Stimulated activated CD4-positive, alpha-beta T cell treated with anti-CD3 and anti-CD28 coated beads, Interleukin-4, amount 100 ng/mL, for 4 hours (primary cell): ENCODE measurements at regions not wholly inside any gene's neighbourhood (a gene's known extent, or its start where the extent isn't known, plus 50 kb on each side); places are given as distances from the start of the nearest gene placed in this dataset.

Experiments
- DNase-seq, 2 experiments: peaks; one replicate each; pipeline ENCODE4 v3.0.0-alpha.2; 2020

GRCh38 chr5:54707841-54708240 lies 190.3 kb downstream of the SNX18 start:
- no peak for DNase-seq

- no peak for DNase-seq
Observed at GRCh38 chr5:54705994-54706653, 188.6 kb downstream of the SNX18 start.

DNA sequence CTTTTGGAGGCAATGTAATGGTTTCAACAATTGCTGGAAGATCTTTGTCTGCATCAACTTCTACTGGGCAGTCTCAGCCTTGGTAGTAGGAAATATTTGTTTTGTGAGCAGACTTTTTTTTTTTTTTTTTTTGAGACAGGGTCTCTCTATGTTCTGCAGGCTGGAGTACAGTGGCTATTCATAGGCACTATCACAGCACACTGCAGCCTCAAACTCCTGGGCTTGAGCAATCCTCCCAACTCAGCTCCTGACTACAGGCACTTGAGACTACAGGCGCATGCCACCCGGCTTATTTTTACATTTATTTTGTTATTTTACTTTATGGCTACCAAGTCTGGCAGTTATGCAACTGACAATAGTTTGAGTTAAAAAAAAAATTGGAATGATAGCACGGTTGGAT lies 187.3 kb downstream of the SNX18 start:
- DNase-seq: no peak

GRCh38 chr5:54704333-54704732 lies 186.8 kb downstream of the SNX18 start:
- no peak for DNase-seq

- DNase-seq: no peak
Observed at GRCh38 chr5:54703565-54704255, 186.2 kb downstream of the SNX18 start.

DNA sequence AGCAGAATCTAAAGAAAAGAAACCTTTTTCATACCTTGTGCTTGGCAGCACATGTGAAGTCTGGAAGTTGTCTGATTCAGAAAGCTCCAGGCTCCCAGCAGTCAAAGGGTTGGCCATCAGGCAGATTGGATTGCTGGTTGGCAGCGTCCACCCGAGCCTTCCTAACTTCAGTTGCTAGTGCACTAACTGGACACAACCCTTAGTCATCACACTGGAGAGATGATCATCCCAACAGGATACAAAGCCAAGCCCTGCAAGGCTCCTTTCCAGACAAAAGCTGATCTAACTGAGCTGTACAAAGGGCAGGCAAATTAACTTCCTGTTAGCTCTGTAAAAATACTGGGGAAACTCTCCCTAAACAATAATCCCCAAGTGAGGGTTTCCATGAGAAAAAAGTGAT lies 185.6 kb downstream of the SNX18 start:
- no peak for DNase-seq

DNA sequence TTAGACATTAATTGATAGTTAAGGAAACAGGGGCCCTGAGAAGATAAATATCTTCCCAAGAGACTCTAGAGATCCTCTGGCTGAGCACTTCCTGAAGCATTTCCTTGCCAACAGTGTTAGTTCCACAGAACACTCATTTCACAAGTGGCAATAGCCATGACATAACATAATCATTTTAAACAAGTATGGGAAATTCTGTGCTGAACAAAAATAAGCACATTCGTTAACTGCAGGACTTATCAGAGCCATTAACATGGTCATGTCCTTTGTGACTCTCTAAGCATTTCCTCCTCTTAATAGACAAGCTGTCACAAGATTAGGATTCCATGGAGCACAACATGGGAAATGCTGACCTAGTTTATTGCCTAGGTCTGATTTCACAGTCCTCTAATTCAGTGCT lies 184.9 kb downstream of the SNX18 start:
- no peak for DNase-seq

DNA sequence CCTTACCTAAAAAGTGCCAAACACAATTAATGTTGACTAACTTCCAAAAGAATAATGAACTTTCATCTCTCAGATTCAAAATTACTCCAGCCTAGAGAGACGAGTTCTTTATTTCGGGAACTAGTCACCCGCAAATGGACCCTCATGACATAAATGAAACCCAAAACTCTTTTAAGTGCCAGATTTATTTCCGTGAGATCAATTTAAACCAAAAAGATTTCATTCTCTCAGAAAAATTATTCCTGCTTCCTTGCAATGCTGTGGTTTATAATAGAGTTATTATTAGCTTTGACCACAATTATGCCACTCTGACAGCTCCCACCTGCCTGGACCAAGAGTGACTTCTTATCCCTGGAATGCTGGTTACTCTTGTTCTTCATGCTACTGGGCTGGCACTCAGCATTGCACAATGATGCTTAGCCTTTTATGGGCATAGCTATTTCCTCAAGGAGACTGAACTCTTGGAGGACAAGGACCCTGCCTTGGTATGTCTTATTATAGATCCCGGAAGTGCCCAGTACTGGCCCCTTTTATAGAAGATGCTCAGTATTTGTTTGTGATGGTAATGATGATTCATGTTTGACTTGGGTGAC lies 183.5 kb downstream of the SNX18 start:
- DNase-seq: no peak

GRCh38 chr5:54696931-54697330 lies 179.4 kb downstream of the SNX18 start:
- no peak for DNase-seq

- DNase-seq: no peak
Observed at GRCh38 chr5:54696346-54696745, 178.8 kb downstream of the SNX18 start.

GRCh38 chr5:54695198-54695966 lies 177.8 kb downstream of the SNX18 start:
- no peak for DNase-seq

- DNase-seq: no peak
Observed at GRCh38 chr5:54693936-54694657, 176.5 kb downstream of the SNX18 start.

GRCh38 chr5:54692631-54693030 lies 175.1 kb downstream of the SNX18 start:
- DNase-seq: no peak

- DNase-seq: no peak
Observed at GRCh38 chr5:54691656-54692055, 174.1 kb downstream of the SNX18 start.

- DNase-seq: no peak
Observed at GRCh38 chr5:54689411-54690251, 172.1 kb downstream of the SNX18 start.

GRCh38 chr5:54680998-54681397 lies 163.4 kb downstream of the SNX18 start:
- DNase-seq: no peak

GRCh38 chr5:54679686-54680085 lies 162.1 kb downstream of the SNX18 start:
- no peak for DNase-seq

GRCh38 chr5:54678737-54679136 lies 161.2 kb downstream of the SNX18 start:
- no peak for DNase-seq

- DNase-seq: no peak
Observed at GRCh38 chr5:54676481-54677340, 159.2 kb downstream of the SNX18 start.

GRCh38 chr5:54673523-54674225 lies 156.1 kb downstream of the SNX18 start:
- DNase-seq: no peak
